Stimulated activated CD4-positive, alpha-beta T cell treated with anti-CD3 and anti-CD28 coated beads, Interleukin-12 subunit alpha, Interleukin-12 subunit beta, amount 100 ng/mL, for 48 hours (primary cell): ENCODE measurements at regions not wholly inside any gene's neighbourhood (a gene's known extent, or its start where the extent isn't known, plus 50 kb on each side); places are given as distances from the start of the nearest gene placed in this dataset.

Experiments
- DNase-seq, 3 donors: peaks; one replicate each; pipeline ENCODE4 v3.0.0-alpha.2; 2020; ENCODE audit warnings: low read depth in 2 of 3, low spot score in 1 of 3

DNA sequence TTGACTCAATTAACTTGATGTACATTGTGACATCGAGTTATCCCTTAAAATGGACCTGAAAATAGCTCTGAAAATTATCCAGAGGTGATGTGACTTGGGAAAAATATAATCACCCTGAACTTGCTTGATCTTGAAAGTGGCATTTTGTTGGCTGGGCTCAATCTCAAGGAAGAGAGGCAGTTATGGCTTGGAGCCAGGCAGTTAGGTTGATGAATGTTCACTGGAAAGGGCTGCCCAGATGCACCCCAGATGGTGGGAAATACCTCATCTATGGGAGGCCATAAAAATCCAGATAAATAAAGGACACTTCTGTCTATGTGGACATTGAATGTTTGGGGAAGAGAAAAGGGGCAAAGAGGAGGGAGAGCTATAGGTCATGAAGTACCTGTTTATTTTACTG lies 55.7 kb upstream of the OR5AN1 start:
- DNase-seq, result no peak

DNA sequence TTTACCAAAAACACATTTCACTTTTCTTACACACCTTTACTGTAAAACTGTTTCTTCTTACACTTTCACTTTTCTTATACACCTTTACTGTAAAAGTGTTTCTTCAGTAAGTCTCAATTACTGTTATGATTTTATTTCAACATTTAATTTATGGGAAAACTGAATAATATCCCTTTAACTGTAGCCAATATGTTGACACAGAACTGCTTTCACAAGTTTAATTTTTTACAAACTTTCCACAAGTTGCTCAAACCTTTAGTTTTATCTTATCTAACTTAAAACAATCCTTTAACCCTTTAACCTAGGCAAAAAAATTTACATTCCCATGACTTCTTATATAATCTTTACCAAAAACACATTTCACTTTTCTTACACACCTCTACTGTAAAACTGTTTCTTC lies 63.3 kb upstream of the OR5AN1 start:
- DNase-seq, result no peak

DNA sequence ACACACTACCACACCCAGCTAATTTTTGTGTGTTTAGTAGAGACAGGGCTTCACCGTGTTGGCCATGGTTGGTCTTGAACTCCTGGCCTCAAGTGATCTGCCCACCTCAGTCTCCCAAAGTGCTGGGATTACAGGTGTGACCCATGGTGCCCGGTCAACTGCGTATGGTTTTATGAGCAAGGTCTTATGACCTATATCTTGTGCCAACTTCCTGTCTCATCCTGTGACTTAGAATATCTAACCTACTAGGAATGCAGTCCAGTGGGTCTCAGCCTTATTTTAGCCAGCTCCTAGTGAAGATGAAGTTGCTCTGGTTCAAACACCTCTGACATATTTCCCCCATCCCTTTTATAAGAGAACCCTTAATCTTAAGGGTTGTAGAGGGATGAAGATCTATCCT lies 66.1 kb upstream of the OR5AN1 start:
- DNase-seq, result no peak

DNA sequence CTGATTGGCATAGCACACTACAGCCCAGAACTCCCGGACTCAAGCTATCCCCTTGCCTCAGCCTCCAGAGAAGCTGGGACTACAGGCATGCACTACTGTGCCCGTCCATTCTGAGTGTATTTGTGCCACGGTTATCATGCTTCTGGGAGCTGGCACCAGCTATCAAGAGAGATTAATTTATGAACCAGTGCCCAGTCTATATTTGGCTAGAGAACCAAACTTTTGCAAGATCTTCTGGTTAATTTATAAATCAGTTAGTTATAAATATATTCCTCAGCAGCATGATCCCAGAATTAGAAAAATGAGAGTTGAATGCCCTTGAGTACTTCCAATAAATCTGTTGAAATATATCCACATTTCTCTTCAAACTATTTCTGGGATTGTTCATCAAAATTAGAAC lies 67.5 kb upstream of the OR5AN1 start:
- no peak for DNase-seq

DNA sequence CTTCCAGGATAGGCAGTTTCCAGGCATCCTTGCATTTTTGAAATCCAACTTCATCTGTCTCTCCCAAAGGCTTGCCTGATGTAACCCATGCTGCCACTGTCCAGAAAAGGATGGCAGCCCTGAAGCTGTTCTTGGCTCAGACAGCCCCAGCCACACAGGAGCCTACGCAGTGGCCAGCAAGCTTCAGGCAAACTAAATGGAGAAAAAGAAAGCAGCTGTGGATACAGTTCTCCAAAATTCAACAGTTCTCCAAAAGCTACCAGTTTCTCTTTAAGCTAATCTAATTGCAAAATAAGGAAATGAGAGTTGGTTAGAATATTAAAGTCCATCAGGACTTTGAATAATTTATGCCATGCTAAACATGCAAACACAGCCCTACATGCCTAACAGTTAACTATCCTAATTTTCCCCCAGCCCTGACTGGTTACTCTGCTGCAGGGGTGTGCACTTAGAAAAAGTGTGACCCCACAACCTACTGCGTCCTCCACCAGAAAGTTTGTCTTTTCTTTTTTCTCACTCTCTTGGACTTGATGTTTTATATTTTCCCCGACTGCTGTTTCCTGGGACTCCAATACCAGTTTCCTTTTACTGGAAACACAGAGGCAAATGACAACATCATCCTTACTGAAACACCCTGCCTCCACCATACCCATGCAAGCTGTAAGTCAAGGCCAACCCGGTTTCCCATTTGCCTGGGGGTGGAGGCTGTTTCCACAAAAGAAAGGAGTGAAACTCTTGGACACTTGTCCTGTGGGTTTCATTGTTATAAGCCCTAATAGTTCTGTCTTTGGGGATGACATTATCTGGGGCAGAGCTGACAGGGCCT lies 69.1 kb upstream of the OR5AN1 start:
- DNase-seq, result no peak

DNA sequence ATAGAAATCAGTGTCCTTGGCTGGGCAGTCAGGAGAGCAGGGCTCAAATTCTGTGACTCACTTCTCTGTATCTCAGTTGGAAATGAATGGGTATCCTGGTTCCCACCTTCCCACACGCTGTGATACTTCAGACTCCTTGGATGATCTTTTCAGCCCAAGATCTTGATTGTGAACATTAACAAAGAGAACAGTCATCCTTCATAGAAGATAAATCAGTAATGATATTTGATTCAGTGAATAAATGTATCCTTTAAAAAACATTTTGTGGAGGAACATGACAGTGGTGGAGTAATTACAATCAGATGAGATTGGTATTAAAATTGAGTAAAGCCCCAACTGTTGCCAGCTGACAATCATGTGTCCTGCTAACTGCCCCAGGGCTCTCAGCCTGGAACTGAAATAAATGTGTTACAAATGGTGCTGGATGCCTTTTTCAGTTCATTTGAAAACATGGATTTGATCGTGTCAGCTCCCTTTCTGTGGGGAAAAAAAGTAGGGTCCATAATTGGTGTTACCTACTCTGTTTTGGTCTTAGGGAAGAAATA lies 72.9 kb upstream of the OR5AN1 start:
- DNase-seq, result no peak

DNA sequence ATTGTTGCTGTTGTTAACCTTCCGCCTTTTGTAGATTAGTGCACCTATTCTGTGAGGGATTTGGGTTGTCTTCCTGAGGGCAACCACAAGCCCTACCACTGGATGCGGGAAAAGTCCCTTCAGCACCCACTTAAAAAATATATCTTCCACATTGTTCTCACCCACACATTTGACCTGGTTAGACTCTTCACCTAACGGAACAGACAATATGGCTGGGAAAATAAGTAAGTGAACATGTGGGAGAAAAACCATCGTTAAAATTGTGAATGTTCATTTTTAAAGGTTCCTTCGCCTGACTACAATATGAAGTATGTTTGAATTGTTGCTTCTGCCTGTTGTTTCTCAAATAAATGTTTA lies 72.0 kb upstream of the MPEG1 start:
- DNase-seq, result no peak

DNA sequence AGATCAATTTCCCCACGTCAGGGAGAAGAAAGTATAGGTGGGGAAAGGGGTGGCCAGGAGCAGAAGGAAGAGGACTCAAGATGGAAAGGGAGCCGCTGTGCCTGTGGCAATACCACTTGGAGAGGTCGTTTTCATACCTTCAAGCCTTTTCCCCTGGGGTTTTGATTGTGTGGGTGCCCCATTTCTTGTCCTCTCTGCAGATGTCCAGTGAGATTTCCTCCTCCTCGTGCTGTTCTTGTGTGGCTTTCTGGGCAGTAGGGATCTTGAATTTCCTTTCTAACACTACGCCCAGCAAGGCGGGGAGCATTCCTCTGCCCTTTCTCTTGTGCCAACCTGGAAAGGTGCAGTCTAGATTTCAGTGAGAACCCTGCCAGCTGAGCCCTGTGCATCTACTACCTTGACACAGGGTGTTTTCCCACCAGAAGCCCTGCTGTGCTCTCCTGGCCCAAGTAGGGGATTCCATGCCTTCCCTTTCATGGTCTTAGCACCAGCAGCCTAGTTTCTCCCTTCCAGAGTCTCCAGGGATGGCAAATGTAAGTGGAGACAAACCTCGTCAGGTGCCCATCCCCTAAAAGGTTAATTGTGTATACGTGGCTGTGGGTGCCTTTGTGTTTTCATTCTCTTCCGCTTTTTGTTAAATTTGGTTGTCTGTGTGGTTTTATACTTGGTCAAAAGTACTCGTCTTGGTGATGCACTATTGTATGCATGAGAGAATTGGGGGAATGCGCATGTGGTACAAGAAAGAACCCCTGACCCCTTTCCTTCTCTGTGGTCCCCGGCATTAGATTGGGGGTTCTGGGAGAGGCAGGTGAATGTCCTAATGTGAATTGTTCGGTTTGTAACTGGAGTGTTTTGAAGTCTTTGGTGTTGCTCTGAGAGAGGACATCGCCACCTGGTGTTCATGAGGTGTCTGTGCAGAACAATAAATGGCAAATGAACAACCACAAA lies 71.4 kb upstream of the MPEG1 start:
- peak; percentile 11 to 37 (median 15) for DNase-seq

DNA sequence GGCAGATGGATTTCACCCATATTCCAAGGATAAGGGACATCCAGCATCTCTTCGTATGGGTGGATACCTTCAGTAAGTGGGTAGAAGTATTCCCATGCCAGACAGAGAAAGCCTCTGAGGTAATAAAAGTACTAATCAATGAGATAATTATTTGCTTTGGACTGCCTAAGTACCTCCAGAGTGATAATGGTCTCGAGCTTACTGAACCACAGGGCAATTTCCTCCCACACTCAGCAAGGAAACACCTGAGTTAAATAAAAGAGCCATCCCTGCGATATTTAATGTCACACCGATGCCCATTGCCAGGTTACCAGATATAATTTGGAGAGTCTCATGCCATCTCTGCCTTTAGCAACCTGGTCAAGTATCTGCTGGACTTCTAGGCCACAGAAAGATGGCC lies 70.6 kb upstream of the MPEG1 start:
- no peak for DNase-seq

DNA sequence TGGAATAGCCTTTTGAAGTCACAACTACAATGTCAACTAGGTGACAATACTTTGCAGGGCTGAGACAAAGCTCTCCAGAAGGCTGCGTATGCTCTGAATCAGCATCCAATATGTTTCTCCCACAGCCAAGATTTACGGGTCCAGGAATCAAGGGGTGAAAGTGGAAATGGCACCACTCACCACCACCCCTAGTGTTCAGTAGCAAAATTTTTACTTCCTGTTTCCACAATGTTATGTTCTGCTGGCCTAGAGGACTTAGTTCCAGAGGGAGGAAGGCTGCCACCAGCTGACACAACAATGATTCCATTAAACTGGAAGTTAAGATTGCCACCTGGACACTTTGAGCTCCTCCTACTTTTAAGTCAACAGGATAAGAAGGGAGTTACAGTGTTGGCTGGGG lies 68.5 kb upstream of the MPEG1 start:
- no peak for DNase-seq

DNA sequence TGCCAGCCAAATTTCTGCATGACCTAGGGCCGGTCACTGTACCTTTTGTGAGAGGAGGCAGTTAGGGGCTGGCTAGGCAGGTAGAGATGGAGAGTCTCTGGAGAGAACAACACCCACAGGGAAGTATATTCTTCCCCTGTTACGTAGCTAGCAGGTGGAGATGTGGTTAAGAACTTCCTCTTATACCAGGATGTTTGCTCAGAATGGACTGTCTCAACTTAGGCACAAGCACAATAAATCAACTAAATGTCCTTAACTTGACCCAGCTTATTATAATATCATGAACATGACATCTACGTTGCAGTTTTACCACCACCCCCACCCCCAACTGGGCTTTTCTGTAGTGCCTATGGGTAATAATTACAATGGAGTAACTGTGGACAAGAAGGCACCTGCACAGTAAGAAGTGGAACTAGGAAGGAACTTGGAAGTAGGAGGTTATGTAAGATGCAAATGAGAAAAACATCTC lies 60.7 kb upstream of the MPEG1 start:
- DNase-seq, result no peak

DNA sequence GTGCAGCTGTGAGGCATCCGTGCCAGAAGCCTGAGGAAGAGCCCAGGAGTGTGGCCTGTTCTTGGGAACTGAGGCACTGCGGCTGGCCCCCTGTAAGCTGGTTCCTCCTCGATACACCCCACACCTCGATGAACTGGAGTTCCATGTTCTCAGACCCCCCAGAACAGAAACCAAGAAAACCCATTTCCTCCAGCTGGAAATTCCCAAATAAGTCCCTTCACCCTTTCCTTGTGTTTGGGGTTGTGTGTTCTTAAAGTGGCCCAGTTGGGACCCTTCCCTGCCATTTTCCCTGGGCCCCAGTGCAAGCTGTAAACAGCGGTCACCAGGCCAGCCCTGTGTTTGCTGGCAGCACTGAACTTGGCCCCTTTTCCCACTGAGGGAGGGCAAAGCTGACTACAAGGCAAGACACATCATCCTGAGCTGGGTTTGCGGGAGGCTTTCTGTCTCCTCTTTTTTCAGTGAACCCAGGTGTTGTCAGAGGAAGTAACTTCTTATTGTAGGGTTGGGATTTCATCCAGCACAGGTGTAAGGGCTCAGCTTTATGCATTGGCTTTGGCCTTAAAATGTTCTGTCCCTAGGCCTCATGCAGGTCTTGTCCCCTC lies 60.1 kb upstream of the MPEG1 start:
- DNase-seq, result no peak

DNA sequence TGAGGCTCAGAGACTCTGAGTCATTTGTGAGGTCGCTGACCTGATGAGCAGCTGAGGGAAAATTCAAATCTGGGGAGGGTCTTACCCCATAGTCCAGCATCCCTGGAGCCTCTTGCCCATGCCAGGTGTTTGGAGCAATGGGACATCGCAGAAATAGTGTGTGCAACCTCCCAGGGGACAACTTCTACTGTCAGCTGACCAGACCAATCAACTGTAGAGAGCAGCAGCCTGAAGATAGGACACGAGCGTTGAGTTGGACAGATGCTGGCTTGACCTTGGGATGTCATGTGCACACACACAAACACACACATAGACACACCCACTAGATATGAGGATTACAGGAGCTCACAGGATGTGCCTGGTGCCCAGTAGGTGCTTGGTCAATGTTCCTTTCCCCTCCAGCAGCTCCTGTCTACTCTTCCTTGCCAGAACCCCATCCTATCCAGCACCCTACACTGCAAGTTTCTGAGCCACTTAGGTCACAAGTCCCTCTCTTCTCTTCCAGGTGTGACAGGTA lies 59.1 kb upstream of the MPEG1 start:
- DNase-seq, result no peak

DNA sequence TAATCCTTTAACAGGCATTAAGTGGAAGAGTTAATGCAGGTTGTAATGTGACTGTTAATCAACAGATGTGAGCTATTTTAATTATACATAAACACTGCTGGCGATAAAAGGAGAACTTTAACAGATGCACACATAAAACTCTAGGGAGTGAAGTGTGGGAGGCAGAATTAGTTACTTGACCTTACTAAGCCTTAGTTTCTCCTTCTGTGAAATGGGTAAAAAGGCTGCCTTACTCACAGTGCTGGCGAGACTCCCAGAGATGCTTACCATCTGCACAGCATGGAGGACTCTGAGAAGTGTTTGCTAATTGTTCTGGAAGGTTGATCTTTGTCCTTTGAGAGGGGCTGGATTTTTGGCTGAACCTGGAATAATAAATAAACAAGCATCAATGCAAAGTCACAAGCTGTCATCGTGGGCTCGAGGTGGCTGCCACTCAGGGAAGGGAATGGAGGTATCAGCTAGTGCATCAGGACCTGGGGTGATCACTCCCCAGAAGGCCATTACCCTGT lies 58.6 kb upstream of the MPEG1 start:
- DNase-seq, result no peak

DNA sequence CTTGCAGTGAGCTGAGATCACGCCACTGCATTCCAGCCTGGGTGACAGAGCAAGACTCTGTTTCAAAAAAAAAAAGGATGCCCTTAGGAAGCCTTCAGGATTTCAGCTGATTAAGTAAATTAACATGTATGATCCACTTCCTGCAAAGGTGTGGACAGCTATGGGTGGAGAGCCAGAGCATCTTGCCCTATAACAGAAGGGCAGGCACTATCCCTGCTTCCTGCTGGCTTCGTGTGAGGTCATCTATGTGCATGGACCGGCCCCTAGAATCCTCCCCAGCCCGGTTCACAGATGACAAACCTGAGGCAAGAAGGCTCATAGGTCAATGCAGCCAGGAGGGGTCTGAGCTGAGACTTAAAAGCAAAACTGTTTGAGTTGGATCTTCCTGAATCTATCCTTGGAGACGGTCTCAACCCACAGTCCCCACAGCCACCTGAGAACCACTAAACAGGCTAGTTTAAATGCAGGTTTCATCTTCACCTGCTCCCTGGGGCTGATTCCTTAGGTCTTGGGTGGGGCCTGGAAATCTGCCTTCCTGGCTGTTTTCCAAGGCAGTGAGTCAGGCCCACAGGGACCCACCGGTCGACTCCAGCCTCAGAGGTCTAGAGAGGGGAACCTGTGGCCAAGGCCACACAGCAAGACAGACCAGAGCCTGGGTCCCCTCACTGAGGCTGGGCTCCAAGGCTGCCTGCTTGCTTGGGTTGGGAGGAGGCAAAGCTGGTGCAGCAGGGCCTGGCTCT lies 55.2 kb upstream of the MPEG1 start:
- DNase-seq, result no peak

DNA sequence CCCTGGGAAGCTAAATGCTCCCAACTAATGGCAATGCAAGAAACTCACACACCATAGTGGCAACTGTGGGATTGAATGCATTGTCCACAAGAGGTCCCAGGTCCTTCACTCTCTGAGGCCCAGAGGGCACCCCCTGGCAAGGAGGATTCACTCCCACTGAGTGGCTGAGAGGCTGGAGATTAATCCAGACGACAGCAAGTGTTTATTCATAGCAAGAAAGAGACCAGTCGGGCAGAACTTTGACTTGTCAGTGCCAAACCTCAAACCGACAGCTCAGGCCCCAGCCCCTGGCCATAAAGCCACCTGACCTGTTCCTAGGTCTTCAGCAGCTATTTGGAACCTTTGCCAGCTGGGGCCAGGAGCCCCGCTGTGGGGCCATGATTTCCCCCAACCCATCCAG lies 54.5 kb upstream of the MPEG1 start:
- DNase-seq, result no peak

DNA sequence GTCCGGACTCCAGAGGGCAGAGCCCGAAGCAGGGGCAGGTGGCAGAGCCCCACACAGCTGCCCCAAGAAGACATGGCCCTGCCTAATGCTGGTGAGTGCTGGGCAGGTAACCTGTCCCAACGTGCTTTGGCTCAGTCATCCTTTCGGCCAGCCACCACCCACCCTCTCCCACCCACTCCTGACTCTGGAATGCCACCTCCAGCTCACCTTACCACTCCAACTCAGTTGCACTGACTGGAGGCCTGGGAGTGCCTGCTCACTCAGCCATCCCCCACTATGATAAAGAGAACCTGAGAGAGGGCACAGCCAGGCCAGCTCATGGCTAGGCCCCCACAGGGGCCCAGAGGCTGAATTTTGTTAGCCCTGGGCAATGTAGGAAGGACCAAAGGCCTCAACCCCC lies 53.8 kb upstream of the MPEG1 start:
- DNase-seq, result no peak

DNA sequence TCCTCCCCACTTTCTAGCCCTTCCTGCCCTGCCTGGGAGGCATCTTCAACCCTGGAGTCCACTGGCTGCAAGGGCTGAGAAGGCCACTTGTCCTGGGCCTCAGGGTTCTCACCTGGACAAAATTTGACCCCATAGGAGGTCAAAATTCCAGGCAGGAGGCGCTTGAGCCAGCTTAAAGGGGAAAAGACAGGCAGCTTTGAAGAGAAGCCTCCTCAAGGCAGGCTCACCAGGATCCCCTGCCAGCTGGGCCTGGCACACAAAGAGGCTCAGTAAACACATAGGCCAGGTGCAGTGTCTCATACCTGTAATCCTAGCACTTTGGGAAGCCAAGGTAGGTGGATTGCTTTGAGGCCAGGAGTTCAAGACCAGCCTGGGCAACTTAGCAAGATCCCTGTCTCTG lies 53.0 kb upstream of the MPEG1 start:
- no peak for DNase-seq

DNA sequence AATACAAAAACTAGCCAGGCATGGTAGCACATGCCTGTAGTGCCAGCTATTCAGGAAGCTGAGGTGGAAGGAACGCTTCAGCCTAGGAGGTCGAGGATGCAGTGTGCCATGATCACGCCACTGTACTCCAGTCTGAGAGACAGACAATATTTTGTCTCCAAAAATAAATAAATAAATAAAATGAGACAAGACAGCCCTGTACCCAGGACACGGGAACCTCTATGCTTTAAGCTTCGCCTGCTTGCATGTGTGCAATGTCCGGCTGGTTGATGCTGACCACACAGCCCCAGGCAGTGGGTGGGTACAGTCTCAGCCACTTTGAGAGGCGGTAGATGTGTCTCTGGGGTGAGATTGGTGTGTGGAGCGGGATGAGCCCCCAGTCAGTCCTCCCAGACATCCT lies 52.0 kb upstream of the MPEG1 start:
- DNase-seq, result no peak

DNA sequence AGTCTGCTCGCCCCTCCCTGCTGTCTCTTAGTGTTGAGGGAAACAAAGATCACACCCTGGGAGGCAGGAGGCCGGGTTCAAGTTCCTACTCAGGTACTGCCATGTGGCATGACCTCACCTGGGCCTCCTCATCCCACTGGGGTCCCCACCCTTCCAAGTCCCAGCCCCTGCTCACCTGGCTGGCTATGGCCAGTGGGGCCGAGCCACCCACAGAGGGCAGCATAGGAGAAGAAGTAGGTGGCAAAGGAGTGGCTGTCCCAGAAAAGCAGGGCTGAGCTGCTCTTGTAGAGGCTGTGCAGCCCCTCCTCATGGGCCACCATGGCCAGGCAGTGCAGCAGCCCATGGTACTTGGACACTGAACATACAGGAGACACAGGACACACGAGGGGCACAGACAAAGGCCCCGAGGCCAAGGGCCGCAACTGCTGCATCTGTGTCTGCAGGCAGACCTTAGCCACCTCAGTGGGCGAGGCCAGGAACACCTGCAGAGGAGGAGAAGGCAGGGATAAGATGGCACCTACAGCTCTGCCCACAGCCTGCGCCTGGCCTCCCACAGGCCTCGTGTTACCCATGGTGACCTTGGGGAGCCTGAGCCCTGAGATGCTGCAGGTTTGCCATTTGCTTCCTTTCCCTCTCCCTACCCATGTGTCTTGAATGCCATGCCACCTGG lies 50.6 kb upstream of the MPEG1 start:
- DNase-seq, result no peak
